Loucy (cell line): ENCODE measurements at regions not wholly inside any gene's neighbourhood (a gene's known extent, or its start where the extent isn't known, plus 50 kb on each side); places are given as distances from the start of the nearest gene placed in this dataset.

Experiments used
- H2AFZ ChIP-seq: fragments of 200-600 bp; sonication (generic); 2 replicates; pipeline ENCODE4 v1.6.0; 2016; ENCODE audit warnings: antibody characterized with exemption, mild to moderate bottlenecking, low read length, moderate library complexity
- H3F3A ChIP-seq: fragments of 200-600 bp; 2 replicates; pipeline ENCODE4 v1.6.0; 2016; ENCODE audit warnings: antibody characterized with exemption, low read depth, mild to moderate bottlenecking
- H3K27me3 ChIP-seq: fragments of 200-600 bp; sonication (generic); 2 replicates; pipeline ENCODE4 v1.6.1; 2014; ENCODE audit warnings: low read length, mild to moderate bottlenecking; ENCODE audit not compliant: insufficient read depth, poor library complexity, severe bottlenecking
- H3K36me3 ChIP-seq: fragments of 200-600 bp; sonication (generic); 2 replicates; pipeline ENCODE4 v1.6.1; 2016; ENCODE audit warnings: low read length; ENCODE audit not compliant: insufficient read depth
- H3K4me1 ChIP-seq: fragments of 200-600 bp; sonication (generic); 2 replicates; pipeline ENCODE4 v1.5.1; 2014; ENCODE audit warnings: low read length, mild to moderate bottlenecking; ENCODE audit not compliant: insufficient read depth, poor library complexity, severe bottlenecking
- H3K4me2 ChIP-seq: fragments of 200-600 bp; sonication (generic); 2 replicates; pipeline ENCODE4 v1.6.0; 2014; ENCODE audit warnings: antibody characterized with exemption, low read length, low read depth, mild to moderate bottlenecking; ENCODE audit not compliant: poor library complexity, severe bottlenecking
- H3K4me3 ChIP-seq: fragments of 200-600 bp; sonication (generic); 2 replicates; pipeline ENCODE4 v1.5.1; 2014; ENCODE audit warnings: low read length, mild to moderate bottlenecking, mixed read lengths; ENCODE audit not compliant: poor library complexity, severe bottlenecking
- H3K79me2 ChIP-seq: fragments of 200-600 bp; sonication (generic); 2 replicates; pipeline ENCODE4 v1.6.1; 2014; ENCODE audit warnings: low read length; ENCODE audit not compliant: insufficient read depth
- H3K9ac ChIP-seq: fragments of 200-600 bp; sonication (generic); 2 replicates; pipeline ENCODE4 v1.6.0; 2014; ENCODE audit warnings: mild to moderate bottlenecking, low read depth, low read length, moderate library complexity; ENCODE audit not compliant: poor library complexity, severe bottlenecking
- H3K9me2 ChIP-seq: fragments of 200-600 bp; sonication (generic); replicated peaks from 2 replicates; pipeline ENCODE4 v1.6.1; 2016; ENCODE audit warnings: low read depth, low read length, mixed read lengths
- H3K9me3 ChIP-seq: fragments of 200-600 bp; sonication (generic); 2 replicates; pipeline ENCODE4 v1.6.1; 2014; ENCODE audit warnings: mild to moderate bottlenecking, antibody characterized with exemption, low read length, low read depth; ENCODE audit not compliant: insufficient read depth
- H4K20me1 ChIP-seq: fragments of 200-600 bp; sonication (generic); 2 replicates; pipeline ENCODE4 v1.6.0; 2014; ENCODE audit warnings: antibody characterized with exemption, low read length, mild to moderate bottlenecking; ENCODE audit not compliant: insufficient read depth, poor library complexity, severe bottlenecking
- EZH2phosphoT487 ChIP-seq: fragments of 200-600 bp; IDR thresholded peaks from 2 replicates; pipeline ENCODE4 v1.6.1; 2018; ENCODE audit warnings: antibody characterized with exemption, mild to moderate bottlenecking, moderate library complexity, borderline replicate concordance
- TF ChIP-seq, protein P1 (sequence below): fragments of 200-600 bp; sonication (generic); conservative IDR thresholded peaks from 2 replicates; pipeline ENCODE4 v1.5.1; 2014; ENCODE audit warnings: mild to moderate bottlenecking, antibody characterized with exemption, low read length

DNA sequence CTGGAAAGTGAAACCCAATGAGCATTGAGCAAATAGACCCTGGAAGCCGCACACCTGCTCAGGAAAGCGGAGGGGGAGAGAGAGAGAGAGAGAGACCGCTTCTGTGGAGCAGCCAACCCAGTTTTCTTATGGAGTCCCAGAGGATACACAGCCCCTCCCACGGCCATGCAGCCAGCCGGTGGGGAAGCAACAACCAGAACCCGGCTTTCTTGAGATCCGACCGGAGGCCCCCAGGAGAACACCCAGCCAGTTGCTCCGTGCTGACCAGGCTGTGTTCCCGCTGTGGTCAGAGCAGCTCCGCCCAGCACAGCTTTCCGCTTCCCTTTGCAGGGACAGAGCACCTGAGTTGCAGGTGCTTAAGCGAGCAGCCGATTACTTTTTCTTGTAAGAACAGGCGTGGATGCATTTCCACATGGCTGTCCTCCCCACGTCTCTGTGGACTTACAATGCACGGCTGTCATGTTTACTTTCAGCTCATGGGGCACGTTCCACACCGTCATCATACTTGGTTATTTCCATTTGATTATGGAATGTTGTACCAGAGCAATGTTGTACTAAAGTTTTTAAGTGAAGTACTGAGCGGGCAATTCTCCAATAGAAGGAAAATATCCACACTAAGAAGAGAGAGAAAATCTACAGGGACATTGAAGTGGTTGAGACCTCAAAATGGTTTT, 381.9 kb downstream of the THBS2 start:
- Histone ChIP-seq H3K9me2 (no peaks in the 10 kb centered on the region), H3K4me3 (no peak overlapping the region)
- TF ChIP-seq, protein P1, sequence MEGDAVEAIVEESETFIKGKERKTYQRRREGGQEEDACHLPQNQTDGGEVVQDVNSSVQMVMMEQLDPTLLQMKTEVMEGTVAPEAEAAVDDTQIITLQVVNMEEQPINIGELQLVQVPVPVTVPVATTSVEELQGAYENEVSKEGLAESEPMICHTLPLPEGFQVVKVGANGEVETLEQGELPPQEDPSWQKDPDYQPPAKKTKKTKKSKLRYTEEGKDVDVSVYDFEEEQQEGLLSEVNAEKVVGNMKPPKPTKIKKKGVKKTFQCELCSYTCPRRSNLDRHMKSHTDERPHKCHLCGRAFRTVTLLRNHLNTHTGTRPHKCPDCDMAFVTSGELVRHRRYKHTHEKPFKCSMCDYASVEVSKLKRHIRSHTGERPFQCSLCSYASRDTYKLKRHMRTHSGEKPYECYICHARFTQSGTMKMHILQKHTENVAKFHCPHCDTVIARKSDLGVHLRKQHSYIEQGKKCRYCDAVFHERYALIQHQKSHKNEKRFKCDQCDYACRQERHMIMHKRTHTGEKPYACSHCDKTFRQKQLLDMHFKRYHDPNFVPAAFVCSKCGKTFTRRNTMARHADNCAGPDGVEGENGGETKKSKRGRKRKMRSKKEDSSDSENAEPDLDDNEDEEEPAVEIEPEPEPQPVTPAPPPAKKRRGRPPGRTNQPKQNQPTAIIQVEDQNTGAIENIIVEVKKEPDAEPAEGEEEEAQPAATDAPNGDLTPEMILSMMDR = no peak
- no peak for TF ChIP-seq EZH2phosphoT487

DNA sequence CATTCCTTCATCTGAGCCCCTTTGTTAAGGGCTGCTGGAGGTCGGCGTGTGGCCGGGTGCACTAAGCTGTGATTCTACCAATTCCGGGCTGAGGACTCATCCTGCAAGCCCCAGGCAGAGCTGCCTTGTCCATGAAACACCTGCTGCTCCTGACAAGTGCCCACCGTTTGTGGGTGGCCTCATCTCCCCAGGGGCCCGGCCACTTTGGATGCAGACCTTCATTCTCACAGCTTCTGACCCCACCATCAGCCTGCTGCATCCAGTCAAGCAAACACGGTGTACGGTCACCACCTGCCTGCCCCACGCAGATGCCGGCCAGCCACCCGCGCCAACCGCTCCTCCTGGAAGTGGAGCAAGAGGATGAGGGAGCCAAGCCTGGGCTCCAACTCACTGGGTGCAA, 382.7 kb downstream of the THBS2 start:
- no peak for TF ChIP-seq EZH2phosphoT487
- TF ChIP-seq, protein P1 = no peak
- H3K9me2 ChIP-seq = no peaks in the 10 kb centered on the region
- no peaks in the 10 kb centered on the region for H3K27me3 ChIP-seq
- H3K79me2 ChIP-seq = no peaks in the 10 kb centered on the region
- no peak overlapping the region for H2AFZ ChIP-seq
- H3K4me1 ChIP-seq = no peaks in the 10 kb centered on the region
- H4K20me1 ChIP-seq = no peaks in the 10 kb centered on the region
- no peak overlapping the region for H3K9ac ChIP-seq
- no peaks in the 10 kb centered on the region for H3K36me3 ChIP-seq
- H3F3A ChIP-seq = no peaks in the 10 kb centered on the region
- no peak overlapping the region for H3K4me2 ChIP-seq
- no peak overlapping the region for H3K4me3 ChIP-seq
- H3K9me3 ChIP-seq = peaks cover 20% of the 10 kb centered on the region; the same call in 1 of the 2 replicates

More for the DNA sequence above, 381.9 kb downstream of the THBS2 start:
- Histone ChIP-seq H3K79me2 (no peaks in the 10 kb centered on the region), H4K20me1 (no peaks in the 10 kb centered on the region), H2AFZ (no peak overlapping the region), H3K9ac (no peak overlapping the region), H3K9me3 (peaks cover 25% of the 10 kb centered on the region; the same call in 1 of the 2 replicates), H3K4me1 (no peaks in the 10 kb centered on the region), H3K36me3 (no peaks in the 10 kb centered on the region), H3F3A (no peaks in the 10 kb centered on the region), H3K4me2 (no peak overlapping the region), H3K27me3 (no peaks in the 10 kb centered on the region)

DNA sequence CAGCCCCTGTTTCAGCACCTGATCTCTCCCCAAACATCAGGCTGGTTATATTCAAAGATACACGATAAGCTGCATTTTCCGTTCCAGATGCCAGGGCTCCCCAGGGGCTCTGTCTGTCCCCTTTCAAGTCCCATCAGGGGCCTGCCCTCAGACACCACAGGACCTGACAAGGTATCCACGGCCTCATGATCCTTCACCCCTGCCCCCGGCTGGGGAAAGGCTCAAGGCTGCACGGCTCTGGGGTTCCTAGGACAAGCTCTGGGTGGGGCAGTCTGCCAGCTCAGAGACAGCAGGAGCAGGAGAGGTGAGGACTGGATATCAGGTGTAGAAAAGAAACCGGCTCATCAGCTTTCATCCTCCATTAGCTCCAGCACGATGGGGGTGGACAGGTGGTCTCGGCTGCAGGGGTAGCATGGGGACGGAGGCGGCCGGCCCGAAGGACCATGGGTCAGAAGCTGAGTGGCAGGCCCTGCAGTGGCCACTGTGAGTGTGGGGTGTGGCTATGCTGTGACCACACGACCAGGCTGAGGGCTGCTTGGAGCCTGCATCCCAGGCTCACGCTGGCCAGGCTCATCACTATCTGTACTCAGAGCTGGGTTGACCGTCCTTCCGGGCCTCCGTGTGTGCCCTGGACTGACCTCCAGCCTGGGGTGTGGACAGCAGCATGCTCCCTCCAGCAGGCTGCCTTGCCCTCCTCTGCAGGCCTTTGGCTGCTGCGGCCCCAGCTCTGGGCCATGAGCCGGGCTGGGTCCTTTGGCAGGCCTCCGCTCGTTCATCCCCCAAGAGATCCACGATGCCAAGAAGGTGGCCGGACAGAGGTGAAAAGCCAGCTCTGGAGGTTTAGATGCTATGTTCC, 386.2 kb downstream of the THBS2 start:
- Histone ChIP-seq H3K4me1 (no peaks in the 10 kb centered on the region), H3K79me2 (no peaks in the 10 kb centered on the region), H3K9me2 (no peaks in the 10 kb centered on the region), H3K9ac (no peak overlapping the region), H3K9me3 (peaks cover 19% of the 10 kb centered on the region; the same call in 1 of the 2 replicates), H3K27me3 (no peaks in the 10 kb centered on the region), H3K36me3 (no peaks in the 10 kb centered on the region), H3F3A (no peaks in the 10 kb centered on the region), H2AFZ (no peak overlapping the region), H3K4me3 (no peak overlapping the region), H3K4me2 (no peak overlapping the region), H4K20me1 (no peaks in the 10 kb centered on the region)
- no peak for TF ChIP-seq EZH2phosphoT487
- TF ChIP-seq, protein P1 = no peak
